ENCODE measurements at regions not wholly inside any gene's neighbourhood (a gene's known extent, or its start where the extent isn't known, plus 50 kb on each side); places are given as distances from the start of the nearest gene placed in this dataset.
"Not testable (repeated sequence)": the region's sequence is repeated elsewhere in the genome, so short reads cannot be mapped to it uniquely, and the experiment has no call there.

GRCh38 chr7:131157530-131158243 is 170.0 kb upstream of the MKLN1 start:
- Histone ChIP-seq H3K4me3 (ENCODE audit: low read length in 2 of 2) (no peak overlapping the region), H3K27me3 (ENCODE audit: control insufficient read depth in 2 of 2, insufficient read depth in 1 of 2, low read length in 1 of 2) (no peaks in the 10 kb centered on the region), H3K9me3 (ENCODE audit: control insufficient read depth in 2 of 2, insufficient read depth in 1 of 2, low read length in 1 of 2) (no peaks in the 10 kb centered on the region), H3K4me1 (ENCODE audit: control insufficient read depth in 2 of 2, insufficient read depth in 2 of 2, low read length in 2 of 2) (no peaks in the 10 kb centered on the region), H3K36me3 (ENCODE audit: control insufficient read depth in 2 of 2, insufficient read depth in 2 of 2, low read length in 1 of 2) (no peaks in the 10 kb centered on the region), H3K27ac (ENCODE audit: low read depth in 1 of 2, low read length in 1 of 2) (no peak overlapping the region)
- WGBS = 97% methylated on average over 14 of the region's 14 CpGs
- no peak for DNase-seq (ENCODE audit: low read depth in 6 of 9, low spot score in 9 of 9)

- not testable (repeated sequence) for DNase-seq (ENCODE audit: low read depth in 6 of 9, low spot score in 9 of 9); H3K9me3 ChIP-seq (ENCODE audit: control insufficient read depth in 2 of 2, insufficient read depth in 1 of 2, low read length in 1 of 2); H3K4me1 ChIP-seq (ENCODE audit: control insufficient read depth in 2 of 2, insufficient read depth in 2 of 2, low read length in 2 of 2); H3K36me3 ChIP-seq (ENCODE audit: control insufficient read depth in 2 of 2, insufficient read depth in 2 of 2, low read length in 1 of 2); H3K27ac ChIP-seq (ENCODE audit: low read depth in 1 of 2, low read length in 1 of 2); H3K4me3 ChIP-seq (ENCODE audit: low read length in 2 of 2); H3K27me3 ChIP-seq (ENCODE audit: control insufficient read depth in 2 of 2, insufficient read depth in 1 of 2, low read length in 1 of 2)
- 96% methylated on average over 2 of the region's 2 CpGs for WGBS
Observed at GRCh38 chr7:131158244-131158636, 169.4 kb upstream of the MKLN1 start.

- WGBS = 97% methylated on average over 2 of the region's 2 CpGs
- Histone ChIP-seq H3K27ac (ENCODE audit: low read depth in 1 of 2, low read length in 1 of 2) (no peak overlapping the region), H3K4me3 (ENCODE audit: low read length in 2 of 2) (no peak overlapping the region), H3K27me3 (ENCODE audit: control insufficient read depth in 2 of 2, insufficient read depth in 1 of 2, low read length in 1 of 2) (no peaks in the 10 kb centered on the region), H3K36me3 (ENCODE audit: control insufficient read depth in 2 of 2, insufficient read depth in 2 of 2, low read length in 1 of 2) (no peaks in the 10 kb centered on the region), H3K4me1 (ENCODE audit: control insufficient read depth in 2 of 2, insufficient read depth in 2 of 2, low read length in 2 of 2) (no peaks in the 10 kb centered on the region), H3K9me3 (ENCODE audit: control insufficient read depth in 2 of 2, insufficient read depth in 1 of 2, low read length in 1 of 2) (no peaks in the 10 kb centered on the region)
- no peak for DNase-seq (ENCODE audit: low read depth in 6 of 9, low spot score in 9 of 9)
Observed at GRCh38 chr7:131159961-131160361, 167.7 kb upstream of the MKLN1 start.

DNA sequence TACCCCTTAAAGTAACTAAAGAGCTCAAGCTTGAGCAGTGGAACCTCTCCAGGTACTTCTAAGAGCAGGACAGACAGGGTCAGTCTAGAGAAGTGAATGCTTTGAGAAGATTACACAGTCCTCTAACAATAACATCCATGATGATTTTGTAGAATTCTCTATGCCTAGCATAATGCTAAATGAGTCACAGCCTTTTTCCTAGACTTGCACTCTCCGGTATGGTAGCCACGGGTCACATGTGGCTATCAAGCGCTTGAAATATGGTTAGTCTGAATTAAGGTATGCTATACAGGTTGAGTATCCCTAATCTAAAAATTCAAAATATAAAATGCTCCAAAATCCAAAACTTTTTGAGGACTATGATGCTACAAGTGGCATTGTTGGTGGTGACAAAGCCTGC is 166.6 kb upstream of the MKLN1 start:
- H3K9me3 ChIP-seq (ENCODE audit: control insufficient read depth in 2 of 2, insufficient read depth in 1 of 2, low read length in 1 of 2) = no peaks in the 10 kb centered on the region
- H3K36me3 ChIP-seq (ENCODE audit: control insufficient read depth in 2 of 2, insufficient read depth in 2 of 2, low read length in 1 of 2) = no peaks in the 10 kb centered on the region
- DNase-seq (ENCODE audit: low read depth in 6 of 9, low spot score in 9 of 9) = no peak
- no peak overlapping the region for H3K4me3 ChIP-seq (ENCODE audit: low read length in 2 of 2)
- H3K4me1 ChIP-seq (ENCODE audit: control insufficient read depth in 2 of 2, insufficient read depth in 2 of 2, low read length in 2 of 2) = no peaks in the 10 kb centered on the region
- 97% methylated on average over 3 of the region's 3 CpGs for WGBS
- H3K27me3 ChIP-seq (ENCODE audit: control insufficient read depth in 2 of 2, insufficient read depth in 1 of 2, low read length in 1 of 2) = no peaks in the 10 kb centered on the region
- H3K27ac ChIP-seq (ENCODE audit: low read depth in 1 of 2, low read length in 1 of 2) = no peak overlapping the region

DNA sequence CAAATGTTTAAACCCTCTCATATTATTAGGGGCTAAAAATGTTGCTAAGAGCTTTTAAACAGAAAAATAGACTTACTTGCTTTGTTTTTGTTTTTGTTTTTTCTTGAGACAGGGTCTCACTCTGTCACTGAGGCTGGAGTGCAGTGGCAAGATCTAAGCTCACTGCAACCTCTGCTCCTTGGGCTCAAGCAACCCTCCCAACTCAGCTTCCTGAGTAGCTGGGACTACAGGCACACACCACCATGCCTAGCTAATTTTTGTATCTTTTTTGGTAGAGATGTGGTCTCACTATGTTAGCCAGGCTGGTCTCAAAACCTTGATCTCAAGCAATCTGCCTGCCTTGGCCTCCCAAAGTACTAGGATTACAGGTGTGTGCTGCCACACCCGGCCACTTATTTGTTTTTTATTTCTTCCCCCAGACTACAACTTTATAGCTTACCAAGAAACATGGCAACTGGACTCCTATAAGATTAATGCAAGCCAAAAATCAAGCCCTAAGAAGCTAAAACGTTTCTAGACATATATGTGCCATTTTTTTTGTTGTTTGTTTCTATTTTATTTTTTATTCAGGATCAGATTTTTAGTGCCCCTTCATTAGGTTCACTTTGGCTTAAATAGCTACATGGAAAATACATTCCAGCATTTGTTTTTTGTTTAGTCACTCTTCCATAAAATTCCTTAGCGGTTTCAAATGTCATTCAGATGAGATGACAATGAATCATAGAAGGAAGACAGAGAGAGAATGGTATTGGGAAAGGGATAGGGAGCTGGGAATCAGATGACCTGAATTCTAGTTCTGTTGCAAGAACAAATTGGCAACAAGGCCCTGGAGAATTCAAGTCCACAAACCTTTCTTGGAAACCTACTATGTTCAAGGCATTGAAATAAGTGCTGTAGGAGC is 163.4 kb upstream of the MKLN1 start:
- Histone ChIP-seq H3K9me3 (ENCODE audit: control insufficient read depth in 2 of 2, insufficient read depth in 1 of 2, low read length in 1 of 2) (no peaks in the 10 kb centered on the region), H3K4me3 (ENCODE audit: low read length in 2 of 2) (no peak overlapping the region), H3K27ac (ENCODE audit: low read depth in 1 of 2, low read length in 1 of 2) (no peak overlapping the region), H3K36me3 (ENCODE audit: control insufficient read depth in 2 of 2, insufficient read depth in 2 of 2, low read length in 1 of 2) (no peaks in the 10 kb centered on the region), H3K4me1 (ENCODE audit: control insufficient read depth in 2 of 2, insufficient read depth in 2 of 2, low read length in 2 of 2) (no peaks in the 10 kb centered on the region), H3K27me3 (ENCODE audit: control insufficient read depth in 2 of 2, insufficient read depth in 1 of 2, low read length in 1 of 2) (no peaks in the 10 kb centered on the region)
- no peak for DNase-seq (ENCODE audit: low read depth in 6 of 9, low spot score in 9 of 9)
- 86% methylated on average over 3 of the region's 3 CpGs for WGBS

GRCh38 chr7:131166066-131166465 is 161.6 kb upstream of the MKLN1 start:
- H3K27ac ChIP-seq (ENCODE audit: low read depth in 1 of 2, low read length in 1 of 2) = no peak overlapping the region
- no peak for DNase-seq (ENCODE audit: low read depth in 6 of 9, low spot score in 9 of 9)
- H3K27me3 ChIP-seq (ENCODE audit: control insufficient read depth in 2 of 2, insufficient read depth in 1 of 2, low read length in 1 of 2) = no peaks in the 10 kb centered on the region
- H3K4me3 ChIP-seq (ENCODE audit: low read length in 2 of 2) = no peak overlapping the region
- H3K4me1 ChIP-seq (ENCODE audit: control insufficient read depth in 2 of 2, insufficient read depth in 2 of 2, low read length in 2 of 2) = no peaks in the 10 kb centered on the region
- no peaks in the 10 kb centered on the region for H3K36me3 ChIP-seq (ENCODE audit: control insufficient read depth in 2 of 2, insufficient read depth in 2 of 2, low read length in 1 of 2)
- 98% methylated on average over 6 of the region's 6 CpGs for WGBS
- no peaks in the 10 kb centered on the region for H3K9me3 ChIP-seq (ENCODE audit: control insufficient read depth in 2 of 2, insufficient read depth in 1 of 2, low read length in 1 of 2)

- Histone ChIP-seq H3K9me3 (ENCODE audit: control insufficient read depth in 2 of 2, insufficient read depth in 1 of 2, low read length in 1 of 2) (no peaks in the 10 kb centered on the region), H3K27ac (ENCODE audit: low read depth in 1 of 2, low read length in 1 of 2) (no peak overlapping the region), H3K27me3 (ENCODE audit: control insufficient read depth in 2 of 2, insufficient read depth in 1 of 2, low read length in 1 of 2) (no peaks in the 10 kb centered on the region), H3K36me3 (ENCODE audit: control insufficient read depth in 2 of 2, insufficient read depth in 2 of 2, low read length in 1 of 2) (no peaks in the 10 kb centered on the region), H3K4me1 (ENCODE audit: control insufficient read depth in 2 of 2, insufficient read depth in 2 of 2, low read length in 2 of 2) (no peaks in the 10 kb centered on the region), H3K4me3 (ENCODE audit: low read length in 2 of 2) (no peak overlapping the region)
- 92% methylated on average over 2 of the region's 2 CpGs for WGBS
- DNase-seq (ENCODE audit: low read depth in 6 of 9, low spot score in 9 of 9) = no peak
Observed at GRCh38 chr7:131170440-131171271, 157.0 kb upstream of the MKLN1 start.

DNA sequence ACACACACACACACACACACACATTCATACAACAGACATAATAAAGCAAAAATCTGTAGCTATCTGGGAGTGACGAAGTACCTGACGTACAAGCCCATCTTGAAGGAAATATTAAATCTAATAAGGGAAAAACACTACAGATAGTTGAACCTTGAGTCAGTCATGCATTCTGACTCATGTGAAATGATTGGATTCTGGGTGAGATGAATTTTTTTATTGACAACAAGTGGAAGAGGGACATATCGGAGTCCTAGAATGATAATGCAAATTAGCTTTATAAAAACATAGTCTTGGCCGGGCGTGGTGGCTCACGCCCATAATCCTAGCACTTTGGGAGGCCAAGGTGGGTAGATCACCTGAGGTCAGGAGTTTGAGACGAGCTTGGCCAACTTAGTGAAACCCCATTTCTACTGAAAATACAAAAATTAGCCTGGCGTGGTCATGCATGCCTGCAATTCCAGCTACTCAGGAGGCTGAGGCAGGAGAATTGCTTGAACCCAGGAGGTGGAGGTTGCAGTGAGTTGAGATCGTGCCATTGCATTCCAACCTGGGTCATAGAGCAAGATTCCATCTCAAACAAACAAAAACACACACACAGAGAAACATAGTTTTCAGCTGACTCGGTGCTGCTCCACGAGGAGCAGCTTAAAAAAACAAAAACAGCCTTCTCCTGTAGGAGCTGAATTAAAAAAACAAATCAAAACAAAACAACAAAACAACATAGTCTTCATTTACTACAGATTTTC is 154.4 kb upstream of the MKLN1 start:
- no peaks in the 10 kb centered on the region for H3K27me3 ChIP-seq (ENCODE audit: control insufficient read depth in 2 of 2, insufficient read depth in 1 of 2, low read length in 1 of 2)
- 96% methylated on average over 11 of the region's 11 CpGs for WGBS
- H3K27ac ChIP-seq (ENCODE audit: low read depth in 1 of 2, low read length in 1 of 2) = no peak overlapping the region
- H3K9me3 ChIP-seq (ENCODE audit: control insufficient read depth in 2 of 2, insufficient read depth in 1 of 2, low read length in 1 of 2) = no peaks in the 10 kb centered on the region
- H3K4me1 ChIP-seq (ENCODE audit: control insufficient read depth in 2 of 2, insufficient read depth in 2 of 2, low read length in 2 of 2) = no peaks in the 10 kb centered on the region
- no peaks in the 10 kb centered on the region for H3K36me3 ChIP-seq (ENCODE audit: control insufficient read depth in 2 of 2, insufficient read depth in 2 of 2, low read length in 1 of 2)
- DNase-seq (ENCODE audit: low read depth in 6 of 9, low spot score in 9 of 9) = no peak
- no peak overlapping the region for H3K4me3 ChIP-seq (ENCODE audit: low read length in 2 of 2)
